Osteocyte (in vitro differentiated cells): ENCODE measurements at regions not wholly inside any gene's neighbourhood (a gene's known extent, or its start where the extent isn't known, plus 50 kb on each side); places are given as distances from the start of the nearest gene placed in this dataset.
"Not testable (repeated sequence)": the region's sequence is repeated elsewhere in the genome, so short reads cannot be mapped to it uniquely, and the experiment has no call there.

Source experiments
- DNase-seq: peaks from one replicate; pipeline ENCODE4 v3.0.0; 2021; ENCODE audit warnings: mixed read lengths; ENCODE audit not compliant: unreplicated experiment; ENCODE audit errors: extremely low spot score
- H3K27ac Mint-ChIP-seq: one replicate; pipeline ENCODE4 v1.8.0; 2021; ENCODE audit warnings: mild to moderate bottlenecking, mixed read lengths; ENCODE audit not compliant: unreplicated experiment
- H3K27me3 Mint-ChIP-seq: one replicate; pipeline ENCODE4 v1.8.0; 2021; ENCODE audit warnings: mixed read lengths; ENCODE audit not compliant: unreplicated experiment
- H3K36me3 Mint-ChIP-seq: one replicate; pipeline ENCODE4 v1.8.0; 2021; ENCODE audit warnings: mixed read lengths; ENCODE audit not compliant: unreplicated experiment
- H3K4me1 Mint-ChIP-seq: one replicate; pipeline ENCODE4 v1.8.0; 2021; ENCODE audit warnings: mixed read lengths; ENCODE audit not compliant: unreplicated experiment
- H3K4me3 Mint-ChIP-seq: one replicate; pipeline ENCODE4 v1.8.0; 2021; ENCODE audit warnings: mild to moderate bottlenecking, moderate library complexity, mixed read lengths; ENCODE audit not compliant: unreplicated experiment
- H3K9me3 Mint-ChIP-seq: one replicate; pipeline ENCODE4 v1.8.0; 2021; ENCODE audit warnings: mixed read lengths; ENCODE audit not compliant: unreplicated experiment
- TF ChIP-seq, protein P1 (sequence below): fragments of 200-600 bp; sonication (generic); IDR thresholded peaks from 2 replicates; pipeline ENCODE4 v1.5.0; 2021; ENCODE audit warnings: antibody characterized with exemption, mild to moderate bottlenecking, moderate library complexity

DNA sequence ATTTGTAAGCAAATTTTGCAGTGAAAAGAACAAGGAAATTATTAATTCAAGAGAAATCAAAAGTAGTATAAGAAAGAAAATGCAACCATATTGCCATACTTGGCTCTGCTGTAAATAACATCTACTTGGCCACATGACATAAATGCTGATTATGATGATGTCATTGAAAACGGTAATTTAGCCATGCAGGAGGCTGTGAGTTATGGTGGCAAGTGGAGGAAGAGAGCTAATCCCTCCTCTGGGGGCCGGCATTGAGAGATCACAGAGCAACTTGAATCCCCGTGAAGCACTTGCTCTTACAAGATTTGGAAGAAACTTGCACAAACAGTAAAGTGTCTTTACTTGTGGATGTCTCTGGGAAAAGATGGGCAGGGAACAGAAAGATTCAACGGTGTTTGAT, 456.6 kb downstream of the PREX1 start:
- Mint-ChIP-seq H3K27ac (no peak overlapping the region), H3K36me3 (no peaks in the 10 kb centered on the region), H3K4me3 (no peak overlapping the region), H3K27me3 (peaks cover 45% of the 10 kb centered on the region), H3K4me1 (peaks cover 29% of the 10 kb centered on the region), H3K9me3 (no peaks in the 10 kb centered on the region)
- TF ChIP-seq, protein P1, sequence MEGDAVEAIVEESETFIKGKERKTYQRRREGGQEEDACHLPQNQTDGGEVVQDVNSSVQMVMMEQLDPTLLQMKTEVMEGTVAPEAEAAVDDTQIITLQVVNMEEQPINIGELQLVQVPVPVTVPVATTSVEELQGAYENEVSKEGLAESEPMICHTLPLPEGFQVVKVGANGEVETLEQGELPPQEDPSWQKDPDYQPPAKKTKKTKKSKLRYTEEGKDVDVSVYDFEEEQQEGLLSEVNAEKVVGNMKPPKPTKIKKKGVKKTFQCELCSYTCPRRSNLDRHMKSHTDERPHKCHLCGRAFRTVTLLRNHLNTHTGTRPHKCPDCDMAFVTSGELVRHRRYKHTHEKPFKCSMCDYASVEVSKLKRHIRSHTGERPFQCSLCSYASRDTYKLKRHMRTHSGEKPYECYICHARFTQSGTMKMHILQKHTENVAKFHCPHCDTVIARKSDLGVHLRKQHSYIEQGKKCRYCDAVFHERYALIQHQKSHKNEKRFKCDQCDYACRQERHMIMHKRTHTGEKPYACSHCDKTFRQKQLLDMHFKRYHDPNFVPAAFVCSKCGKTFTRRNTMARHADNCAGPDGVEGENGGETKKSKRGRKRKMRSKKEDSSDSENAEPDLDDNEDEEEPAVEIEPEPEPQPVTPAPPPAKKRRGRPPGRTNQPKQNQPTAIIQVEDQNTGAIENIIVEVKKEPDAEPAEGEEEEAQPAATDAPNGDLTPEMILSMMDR, result no peak
- no peak for DNase-seq

DNA sequence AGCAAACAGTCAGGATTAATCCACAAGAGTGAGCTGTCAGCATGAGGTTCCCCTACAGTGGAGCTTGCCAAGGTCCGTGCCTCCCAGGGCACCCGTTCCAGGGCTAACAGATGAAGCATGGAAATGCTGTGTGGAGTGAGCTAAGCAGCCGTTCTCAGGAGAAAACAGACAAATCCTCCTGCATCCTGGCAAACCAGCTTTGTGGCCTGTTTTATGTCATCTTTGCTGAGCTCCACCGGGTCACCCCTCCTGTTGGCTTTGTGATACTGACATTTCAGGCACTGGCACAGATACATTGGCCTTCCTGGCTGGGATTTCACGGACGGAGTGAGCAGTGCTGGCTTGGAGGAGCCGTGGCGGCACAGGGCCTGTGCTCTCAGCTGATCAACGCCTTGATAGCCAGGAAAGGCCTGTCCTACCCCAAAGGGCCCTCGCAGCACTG, 459.2 kb downstream of the PREX1 start:
- H3K27ac Mint-ChIP-seq, H3K4me1 Mint-ChIP-seq, DNase-seq, H3K4me3 Mint-ChIP-seq, H3K36me3 Mint-ChIP-seq, H3K9me3 Mint-ChIP-seq: not testable (repeated sequence)
- H3K27me3 Mint-ChIP-seq, result peaks cover 57% of the 10 kb centered on the region

DNA sequence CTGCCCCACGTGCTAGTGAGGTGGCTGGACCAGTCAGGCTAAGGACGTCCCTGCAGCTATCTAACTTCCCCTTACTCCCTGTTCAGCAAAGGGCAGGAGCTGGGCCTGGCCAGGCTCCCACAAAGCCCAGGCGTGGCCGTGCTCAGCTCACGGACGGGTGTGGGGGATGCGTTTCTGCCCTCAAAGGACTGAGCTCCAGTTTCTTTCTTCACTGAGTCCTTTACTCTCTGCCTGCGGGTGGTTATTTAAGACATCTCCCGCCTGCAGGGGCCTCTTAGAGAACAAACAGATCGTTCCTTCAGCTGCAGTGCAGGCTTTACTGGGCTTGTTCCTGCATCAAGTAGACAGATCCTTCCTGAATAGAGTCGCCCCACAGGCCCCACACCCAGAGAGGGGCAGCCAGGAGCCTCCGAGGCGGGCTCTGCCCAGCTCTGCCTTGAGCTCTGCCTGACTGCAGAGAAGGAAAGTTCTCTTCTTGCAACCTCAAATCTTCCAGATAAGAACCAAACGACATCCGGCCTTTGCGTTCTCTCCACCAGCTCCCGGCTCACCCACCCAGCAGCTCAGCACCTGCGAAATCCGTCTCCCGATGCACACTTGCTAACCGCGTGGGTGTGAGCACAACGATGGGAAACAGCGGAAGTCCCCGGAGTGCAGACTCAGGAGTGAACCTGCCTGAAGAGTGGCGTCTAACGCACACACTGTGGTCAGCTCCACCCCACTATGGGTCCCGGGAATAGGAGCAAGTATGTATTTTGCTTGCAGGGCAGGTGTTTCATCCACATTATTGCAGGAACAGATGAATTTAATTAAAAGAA, 460.0 kb downstream of the PREX1 start:
- H3K36me3 Mint-ChIP-seq, DNase-seq, H3K9me3 Mint-ChIP-seq, H3K4me3 Mint-ChIP-seq, H3K27ac Mint-ChIP-seq, H3K4me1 Mint-ChIP-seq: not testable (repeated sequence)
- peaks cover 51% of the 10 kb centered on the region for H3K27me3 Mint-ChIP-seq

DNA sequence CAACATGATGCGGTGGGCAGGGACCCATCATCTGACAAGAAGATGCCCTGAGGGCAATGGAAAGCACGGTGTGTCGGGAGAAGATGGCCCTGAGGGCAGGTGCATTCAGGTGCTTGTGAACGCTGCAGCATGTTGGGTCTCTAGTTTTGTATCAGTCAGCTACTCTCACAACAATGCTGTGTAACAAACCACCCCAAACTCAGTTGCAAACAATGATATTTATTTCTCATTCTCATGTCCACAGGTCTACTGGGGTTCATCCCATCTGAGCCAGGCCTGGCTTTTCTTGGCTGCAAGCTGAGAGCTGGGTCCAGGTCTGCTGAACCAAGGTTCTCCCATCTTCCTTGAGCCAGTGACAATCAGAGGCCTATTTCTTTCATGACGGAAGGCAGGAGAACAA, 461.6 kb downstream of the PREX1 start:
- Mint-ChIP-seq H3K4me3 (no peak overlapping the region), H3K9me3 (no peaks in the 10 kb centered on the region), H3K4me1 (peaks cover 3% of the 10 kb centered on the region), H3K27me3 (peaks cover 54% of the 10 kb centered on the region), H3K27ac (no peak overlapping the region), H3K36me3 (no peaks in the 10 kb centered on the region)
- no peak for DNase-seq
- TF ChIP-seq, protein P1, result no peak

DNA sequence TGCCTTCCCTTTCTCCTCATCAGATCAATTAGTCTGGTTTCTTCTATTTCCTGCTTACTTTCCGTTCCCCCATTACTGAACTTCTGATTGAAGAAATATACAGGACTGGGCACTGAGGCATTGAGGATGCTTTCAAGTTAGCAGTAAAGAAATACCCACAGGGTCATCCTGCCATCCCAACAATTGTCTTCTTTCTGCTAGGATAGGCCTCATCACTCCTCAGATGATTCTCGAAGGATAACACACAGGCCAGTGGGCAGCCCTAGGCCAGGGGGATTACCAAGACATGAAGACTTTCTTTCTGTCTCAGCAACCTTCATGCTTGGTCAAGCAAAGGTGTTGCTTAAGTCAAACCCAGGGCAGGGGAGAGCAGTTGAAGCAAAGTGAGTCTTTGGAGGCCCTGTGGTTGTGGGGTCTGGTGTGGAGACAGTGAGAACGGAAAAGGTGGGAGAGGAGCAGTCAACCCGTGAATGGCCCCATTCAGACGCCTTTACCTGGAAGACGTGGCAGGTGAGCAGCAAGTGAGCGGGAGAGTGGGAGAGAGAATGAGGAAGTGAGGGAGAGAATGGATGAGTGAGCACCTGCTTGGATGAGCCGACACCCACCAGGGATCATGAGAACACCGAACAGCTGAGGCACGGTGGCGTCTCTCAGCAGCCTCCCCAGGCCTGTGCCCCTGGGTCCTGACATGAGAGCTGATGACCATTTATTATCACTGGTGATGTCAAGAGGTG, 462.9 kb downstream of the PREX1 start:
- DNase-seq, result no peak
- TF ChIP-seq, protein P1, result no peak
- Mint-ChIP-seq H3K4me3 (no peak overlapping the region), H3K9me3 (no peaks in the 10 kb centered on the region), H3K27ac (no peak overlapping the region), H3K27me3 (peaks cover 48% of the 10 kb centered on the region), H3K36me3 (no peaks in the 10 kb centered on the region), H3K4me1 (peaks cover 3% of the 10 kb centered on the region)

DNA sequence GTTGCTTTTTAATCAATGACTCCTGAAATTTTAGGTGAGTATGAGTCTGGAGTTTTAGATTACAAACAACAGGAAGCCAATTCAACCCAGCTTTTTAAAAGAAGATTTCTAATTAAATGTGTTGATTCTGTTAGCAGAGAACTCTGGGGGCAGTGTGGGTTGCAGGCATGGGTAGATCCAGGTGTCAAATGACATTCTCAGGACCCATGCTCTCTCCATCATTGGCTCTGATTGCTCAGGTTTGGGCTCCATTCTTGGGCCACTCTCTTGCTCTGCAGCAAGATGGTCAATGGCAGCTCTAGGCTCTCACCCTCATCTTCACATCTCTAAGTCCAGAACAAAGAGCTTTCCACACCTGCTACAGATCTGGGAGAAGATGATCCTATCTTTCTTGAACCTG, 463.7 kb downstream of the PREX1 start:
- no peak for DNase-seq
- H3K27me3 Mint-ChIP-seq, result peaks cover 49% of the 10 kb centered on the region
- TF ChIP-seq, protein P1, result no peak

More for the DNA sequence above, 463.7 kb downstream of the PREX1 start:
- Mint-ChIP-seq H3K36me3 (no peaks in the 10 kb centered on the region), H3K4me3 (no peak overlapping the region), H3K4me1 (peaks cover 3% of the 10 kb centered on the region), H3K27ac (no peak overlapping the region), H3K9me3 (no peaks in the 10 kb centered on the region)
